HG02571 (cell line): ENCODE measurements at regions not wholly inside any gene's neighbourhood (a gene's known extent, or its start where the extent isn't known, plus 50 kb on each side); places are given as distances from the start of the nearest gene placed in this dataset.
"Not testable (repeated sequence)": the region's sequence is repeated elsewhere in the genome, so short reads cannot be mapped to it uniquely, and the experiment has no call there.

Experiments
- ATAC-seq: cut with Tn5 transposase; IDR thresholded peaks from one replicate; pipeline ENCODE4 v1.9.1; 2021; ENCODE audit warnings: mild to moderate bottlenecking, moderate library complexity; ENCODE audit not compliant: unreplicated experiment

GRCh38 chr22:25348996-25349395 is 129.6 kb downstream of the CRYBB2 start:
- not testable (repeated sequence) for ATAC-seq

- ATAC-seq, result no peak
Observed at GRCh38 chr22:25350551-25350971, 131.1 kb downstream of the CRYBB2 start.

GRCh38 chr22:25351631-25352293 is 132.3 kb downstream of the CRYBB2 start:
- ATAC-seq, result no peak

GRCh38 chr22:25352294-25352680 is 132.8 kb downstream of the CRYBB2 start:
- ATAC-seq, result no peak

- no peak for ATAC-seq
Observed at GRCh38 chr22:25353516-25354445, 134.3 kb downstream of the CRYBB2 start.

- no peak for ATAC-seq
Observed at GRCh38 chr22:25354456-25354855, 135.0 kb downstream of the CRYBB2 start.

GRCh38 chr22:25357132-25357455 is 137.7 kb downstream of the CRYBB2 start:
- no peak for ATAC-seq

- no peak for ATAC-seq
Observed at GRCh38 chr22:25357606-25358420, 138.4 kb downstream of the CRYBB2 start.

GRCh38 chr22:25358421-25359170 is 139.2 kb downstream of the CRYBB2 start:
- ATAC-seq, result no peak

- no peak for ATAC-seq
Observed at GRCh38 chr22:25359601-25360261, 140.3 kb downstream of the CRYBB2 start.

- ATAC-seq, result no peak
Observed at GRCh38 chr22:25360411-25360810, 141.0 kb downstream of the CRYBB2 start.

GRCh38 chr22:25360891-25361645 is 141.6 kb downstream of the CRYBB2 start:
- no peak for ATAC-seq

GRCh38 chr22:25361899-25362214 is 142.4 kb downstream of the CRYBB2 start:
- ATAC-seq, result no peak

- ATAC-seq, result no peak
Observed at GRCh38 chr22:25362215-25362882, 142.9 kb downstream of the CRYBB2 start.

- no peak for ATAC-seq
Observed at GRCh38 chr22:25362883-25363240, 143.4 kb downstream of the CRYBB2 start.

GRCh38 chr22:25363474-25363873 is 144.0 kb downstream of the CRYBB2 start:
- ATAC-seq, result no peak

GRCh38 chr22:25364281-25364680 is 144.8 kb downstream of the CRYBB2 start:
- ATAC-seq, result no peak

- ATAC-seq, result no peak
Observed at GRCh38 chr22:25364736-25365241, 145.3 kb downstream of the CRYBB2 start.
